SK-N-MC (cell line): ENCODE measurements at regions not wholly inside any gene's neighbourhood (a gene's known extent, or its start where the extent isn't known, plus 50 kb on each side); places are given as distances from the start of the nearest gene placed in this dataset.

ENCODE experiments used
- EZH2 ChIP-seq: fragments of 200-600 bp; sonication (generic); IDR thresholded peaks from one replicate; pipeline ENCODE4 v1.6.1; 2017; ENCODE audit warnings: antibody characterized with exemption
- FOXP2 ChIP-seq: optimal IDR thresholded peaks from 2 replicates; pipeline ENCODE3; 2011; ENCODE audit warnings: mild to moderate bottlenecking, moderate library complexity; ENCODE audit not compliant: insufficient read depth; ENCODE audit errors: extremely low read length, control extremely low read depth
- POLR2AphosphoS5 ChIP-seq: IDR thresholded peaks from 2 replicates; pipeline ENCODE4 v1.6.1; 2012; ENCODE audit warnings: mild to moderate bottlenecking, low read depth, low read length, borderline replicate concordance

GRCh38 chr5:117103703-117104102 is 529.1 kb upstream of the SEMA6A start:
- TF ChIP-seq EZH2 (no peak), POLR2AphosphoS5 (no peak), FOXP2 (no peak)
